ENCODE measurements at regions not wholly inside any gene's neighbourhood (a gene's known extent, or its start where the extent isn't known, plus 50 kb on each side); places are given as distances from the start of the nearest gene placed in this dataset.

- intact Hi-C loops (cut with DNase I), result no loop called here
- H3K4me1 ChIP-seq, result no peaks in the 10 kb centered on the region
- no peak overlapping the region for H3K4me3 ChIP-seq (replicated peaks in 1 of 3)
- DNase-seq, result no peak
- no peaks in the 10 kb centered on the region for H3K9me3 ChIP-seq
- H3K27ac ChIP-seq, result no peak overlapping the region
- 93 to 95% methylated on average over 8 of the region's 8 CpGs for WGBS, 2 donors
- no peaks in the 10 kb centered on the region for H3K27me3 ChIP-seq
- no peaks in the 10 kb centered on the region for H3K36me3 ChIP-seq
- TF ChIP-seq POLR2A (IDR thresholded peaks at IDR 0.05), result no peak
- no peak for TF ChIP-seq CTCF (IDR thresholded peaks at IDR 0.05)
Measured at GRCh38 chr11:38013157-38013556, 1415.1 kb upstream of the RAG2 start.

GRCh38 chr11:38011496-38011895, 1413.5 kb upstream of the RAG2 start:
- Histone ChIP-seq H3K36me3 (no peaks in the 10 kb centered on the region), H3K9me3 (no peaks in the 10 kb centered on the region), H3K27me3 (no peaks in the 10 kb centered on the region), H3K4me3 (replicated peaks in 1 of 3) (no peak overlapping the region), H3K4me1 (no peaks in the 10 kb centered on the region), H3K27ac (no peak overlapping the region)
- intact Hi-C loops (cut with DNase I), result no loop called here
- no peak for DNase-seq
- TF ChIP-seq CTCF (IDR thresholded peaks at IDR 0.05), result no peak
- no peak for TF ChIP-seq POLR2A (IDR thresholded peaks at IDR 0.05)

- WGBS, 2 donors, result 93 to 96% methylated on average over 1 of the region's 1 CpG
- Histone ChIP-seq H3K27me3 (no peaks in the 10 kb centered on the region), H3K27ac (no peak overlapping the region), H3K4me1 (no peaks in the 10 kb centered on the region), H3K4me3 (replicated peaks in 1 of 3) (no peak overlapping the region), H3K9me3 (no peaks in the 10 kb centered on the region), H3K36me3 (no peaks in the 10 kb centered on the region)
- DNase-seq, result no peak
- intact Hi-C loops (cut with DNase I), result no loop called here
- no peak for TF ChIP-seq CTCF (IDR thresholded peaks at IDR 0.05)
- no peak for TF ChIP-seq POLR2A (IDR thresholded peaks at IDR 0.05)
Measured at GRCh38 chr11:38009932-38010331, 1411.9 kb upstream of the RAG2 start.

GRCh38 chr11:38006466-38006865, 1408.4 kb upstream of the RAG2 start:
- intact Hi-C loops (cut with DNase I), result no loop called here
- Histone ChIP-seq H3K4me3 (replicated peaks in 1 of 3) (no peak overlapping the region), H3K4me1 (no peaks in the 10 kb centered on the region), H3K27ac (no peak overlapping the region), H3K9me3 (no peaks in the 10 kb centered on the region), H3K27me3 (no peaks in the 10 kb centered on the region), H3K36me3 (no peaks in the 10 kb centered on the region)
- no peak for TF ChIP-seq POLR2A (IDR thresholded peaks at IDR 0.05)
- no peak for TF ChIP-seq CTCF (IDR thresholded peaks at IDR 0.05)
- no peak for DNase-seq

GRCh38 chr11:38005597-38005996, 1407.6 kb upstream of the RAG2 start:
- intact Hi-C loops (cut with DNase I), result no loop called here
- TF ChIP-seq POLR2A (IDR thresholded peaks at IDR 0.05) (no peak), CTCF (IDR thresholded peaks at IDR 0.05) (no peak)
- WGBS, 2 donors, result 25 to 30% methylated on average over 2 of the region's 2 CpGs

More at GRCh38 chr11:38005597-38005996, 1407.6 kb upstream of the RAG2 start:
- no peak overlapping the region for H3K4me3 ChIP-seq (replicated peaks in 1 of 3)
- DNase-seq, result no peak
- no peaks in the 10 kb centered on the region for H3K27me3 ChIP-seq
- no peak overlapping the region for H3K27ac ChIP-seq
- H3K4me1 ChIP-seq, result no peaks in the 10 kb centered on the region
- no peaks in the 10 kb centered on the region for H3K9me3 ChIP-seq
- no peaks in the 10 kb centered on the region for H3K36me3 ChIP-seq
